Smooth muscle cell (in vitro differentiated cells): ENCODE measurements at regions not wholly inside any gene's neighbourhood (a gene's known extent, or its start where the extent isn't known, plus 50 kb on each side); places are given as distances from the start of the nearest gene placed in this dataset.

Source experiments
- DNase-seq: peaks from one replicate; lab custom pipeline; 2025; ENCODE audit not compliant: unreplicated experiment; lab: John Stamatoyannopoulos, UW
- H2AFZ ChIP-seq: fragments of 200-600 bp; sonication (generic); 2 replicates; pipeline ENCODE4 v1.6.0; 2016; ENCODE audit warnings: antibody characterized with exemption, low read depth, mild to moderate bottlenecking
- H3F3A ChIP-seq: fragments of 200-600 bp; sonication (generic); 2 replicates; pipeline ENCODE4 v1.6.0; 2017; ENCODE audit warnings: antibody characterized with exemption, low read depth
- H3K27ac ChIP-seq: fragments of 200-600 bp; sonication (generic); 2 replicates; pipeline ENCODE4 v1.5.1; 2016; ENCODE audit warnings: low read depth, mild to moderate bottlenecking
- H3K27me3 ChIP-seq: fragments of 200-600 bp; sonication (generic); 2 replicates; pipeline ENCODE4 v1.6.1; 2016; ENCODE audit warnings: low read depth, mild to moderate bottlenecking
- H3K36me3 ChIP-seq: fragments of 200-600 bp; sonication (generic); 2 replicates; pipeline ENCODE4 v1.5.1; 2016; ENCODE audit warnings: low read depth
- H3K4me1 ChIP-seq: fragments of 200-600 bp; sonication (generic); 2 replicates; pipeline ENCODE4 v1.5.1; 2016; ENCODE audit warnings: low read depth
- H3K4me2 ChIP-seq: fragments of 200-600 bp; sonication (generic); 2 replicates; pipeline ENCODE4 v1.6.0; 2016; ENCODE audit warnings: mild to moderate bottlenecking
- H3K4me3 ChIP-seq: fragments of 200-600 bp; sonication (generic); 2 replicates; pipeline ENCODE4 v1.5.1; 2016; ENCODE audit warnings: mild to moderate bottlenecking
- H3K79me2 ChIP-seq: fragments of 200-600 bp; sonication (generic); 2 replicates; pipeline ENCODE4 v1.6.0; 2016; ENCODE audit warnings: low read depth, mild to moderate bottlenecking
- H3K9ac ChIP-seq: fragments of 200-600 bp; sonication (generic); 2 replicates; pipeline ENCODE4 v1.6.0; 2016; ENCODE audit warnings: low read depth
- H3K9me3 ChIP-seq: fragments of 200-600 bp; sonication (generic); replicated peaks from 2 replicates; pipeline ENCODE4 v1.5.1; 2016; ENCODE audit warnings: low read depth
- H4K20me1 ChIP-seq: fragments of 200-600 bp; sonication (generic); 2 replicates; pipeline ENCODE4 v1.6.0; 2016; ENCODE audit warnings: low read depth
- WGBS: methylation state at CpG from one replicate; pipeline ENCODE4 v1.1.7; 2016; ENCODE audit warnings: low lambda C conversion rate; 5-methylcytosine and 5-hydroxymethylcytosine counted together
- TF ChIP-seq, protein P1 (sequence below): fragments of 200-600 bp; sonication (generic); IDR thresholded peaks from 2 replicates; pipeline ENCODE4 v1.5.1; 2017; ENCODE audit warnings: borderline replicate concordance, mild to moderate bottlenecking, antibody characterized with exemption; ENCODE audit not compliant: insufficient read depth, poor library complexity, severe bottlenecking

- no peaks in the 10 kb centered on the region for H3K36me3 ChIP-seq
- H3K27me3 ChIP-seq, result no peaks in the 10 kb centered on the region
- no peaks in the 10 kb centered on the region for H3K4me1 ChIP-seq
- H3F3A ChIP-seq, result peaks cover 3% of the 10 kb centered on the region
- H3K9ac ChIP-seq, result no peak overlapping the region
- WGBS, result 81% methylated on average over 4 of the region's 4 CpGs
- H3K27ac ChIP-seq, result no peak overlapping the region
- H3K9me3 ChIP-seq, result no peaks in the 10 kb centered on the region
- DNase-seq, result no peak
- TF ChIP-seq, protein P1, sequence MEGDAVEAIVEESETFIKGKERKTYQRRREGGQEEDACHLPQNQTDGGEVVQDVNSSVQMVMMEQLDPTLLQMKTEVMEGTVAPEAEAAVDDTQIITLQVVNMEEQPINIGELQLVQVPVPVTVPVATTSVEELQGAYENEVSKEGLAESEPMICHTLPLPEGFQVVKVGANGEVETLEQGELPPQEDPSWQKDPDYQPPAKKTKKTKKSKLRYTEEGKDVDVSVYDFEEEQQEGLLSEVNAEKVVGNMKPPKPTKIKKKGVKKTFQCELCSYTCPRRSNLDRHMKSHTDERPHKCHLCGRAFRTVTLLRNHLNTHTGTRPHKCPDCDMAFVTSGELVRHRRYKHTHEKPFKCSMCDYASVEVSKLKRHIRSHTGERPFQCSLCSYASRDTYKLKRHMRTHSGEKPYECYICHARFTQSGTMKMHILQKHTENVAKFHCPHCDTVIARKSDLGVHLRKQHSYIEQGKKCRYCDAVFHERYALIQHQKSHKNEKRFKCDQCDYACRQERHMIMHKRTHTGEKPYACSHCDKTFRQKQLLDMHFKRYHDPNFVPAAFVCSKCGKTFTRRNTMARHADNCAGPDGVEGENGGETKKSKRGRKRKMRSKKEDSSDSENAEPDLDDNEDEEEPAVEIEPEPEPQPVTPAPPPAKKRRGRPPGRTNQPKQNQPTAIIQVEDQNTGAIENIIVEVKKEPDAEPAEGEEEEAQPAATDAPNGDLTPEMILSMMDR, result no peak
- no peak overlapping the region for H2AFZ ChIP-seq
- H3K79me2 ChIP-seq, result no peaks in the 10 kb centered on the region
- H4K20me1 ChIP-seq, result no peaks in the 10 kb centered on the region
- H3K4me3 ChIP-seq, result no peak overlapping the region
- H3K4me2 ChIP-seq, result no peak overlapping the region
These were observed 228.1 kb upstream of the PHYHIPL start for GRCh38 chr10:58948303-58948702.

DNA sequence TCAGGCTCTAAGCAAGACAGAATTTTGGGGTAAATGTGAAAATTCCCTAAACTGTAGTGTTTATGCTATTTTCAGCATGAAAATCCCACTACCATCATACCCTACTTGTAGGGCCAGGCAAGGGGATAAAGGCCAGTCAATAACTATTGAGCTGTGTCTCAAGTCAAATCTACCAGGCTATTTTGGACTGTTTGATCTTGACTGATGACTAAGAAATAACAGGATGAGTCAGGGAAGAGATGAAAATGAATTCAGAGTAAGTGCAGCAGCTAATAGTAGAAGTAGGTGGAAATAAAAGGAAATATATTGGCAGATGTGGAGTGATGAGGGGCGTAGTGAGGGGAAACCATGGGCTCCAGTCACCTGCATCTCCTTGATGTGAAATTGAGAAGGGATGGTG lies 225.8 kb upstream of the PHYHIPL start:
- H3K4me2 ChIP-seq, result no peak overlapping the region
- no peak overlapping the region for H3K9ac ChIP-seq
- H3K36me3 ChIP-seq, result no peaks in the 10 kb centered on the region
- no peaks in the 10 kb centered on the region for H4K20me1 ChIP-seq
- TF ChIP-seq, protein P1, result no peak
- no peak overlapping the region for H3K27ac ChIP-seq
- no peak overlapping the region for H2AFZ ChIP-seq
- WGBS, result 90% methylated on average over 1 of the region's 1 CpG
- no peak overlapping the region for H3K4me3 ChIP-seq
- no peaks in the 10 kb centered on the region for H3K9me3 ChIP-seq
- H3F3A ChIP-seq, result peaks cover 3% of the 10 kb centered on the region
- DNase-seq, result no peak
- H3K4me1 ChIP-seq, result no peaks in the 10 kb centered on the region
- no peaks in the 10 kb centered on the region for H3K79me2 ChIP-seq
- H3K27me3 ChIP-seq, result no peaks in the 10 kb centered on the region

DNA sequence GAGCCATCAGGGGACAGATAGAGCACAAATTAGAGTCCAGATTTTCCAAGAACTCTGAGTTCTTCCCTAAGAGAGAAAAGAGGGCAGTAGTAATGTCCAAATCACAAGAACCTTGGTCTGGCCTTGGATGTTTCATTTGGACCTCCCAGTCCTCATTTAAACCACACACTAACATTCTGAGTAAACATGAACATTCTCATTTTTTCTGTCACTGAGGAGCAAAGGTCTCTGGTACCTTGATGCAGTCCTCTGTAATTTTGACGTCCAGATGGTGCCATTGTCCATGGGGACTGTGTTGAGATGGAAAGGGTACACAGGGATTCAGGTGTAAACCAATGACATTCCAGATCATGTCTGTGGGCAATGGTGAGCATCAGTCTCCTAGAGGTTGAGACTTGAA lies 225.4 kb upstream of the PHYHIPL start:
- TF ChIP-seq, protein P1, result no peak
- Histone ChIP-seq H3K9ac (no peak overlapping the region), H3K4me1 (no peaks in the 10 kb centered on the region), H3K9me3 (no peaks in the 10 kb centered on the region), H3K36me3 (no peaks in the 10 kb centered on the region), H3F3A (peaks cover 3% of the 10 kb centered on the region), H3K4me3 (no peak overlapping the region), H3K27me3 (no peaks in the 10 kb centered on the region), H4K20me1 (no peaks in the 10 kb centered on the region), H2AFZ (no peak overlapping the region), H3K4me2 (no peak overlapping the region), H3K27ac (no peak overlapping the region), H3K79me2 (no peaks in the 10 kb centered on the region)
- DNase-seq, result no peak
- WGBS, result 85% methylated on average over 1 of the region's 1 CpG

- Histone ChIP-seq H3K4me2 (no peak overlapping the region), H3K27ac (no peak overlapping the region), H3K27me3 (no peaks in the 10 kb centered on the region), H3F3A (peaks cover 3% of the 10 kb centered on the region), H3K36me3 (no peaks in the 10 kb centered on the region), H3K9me3 (no peaks in the 10 kb centered on the region), H3K79me2 (no peaks in the 10 kb centered on the region), H2AFZ (no peak overlapping the region), H3K4me3 (no peak overlapping the region), H3K9ac (no peak overlapping the region), H3K4me1 (no peaks in the 10 kb centered on the region), H4K20me1 (no peaks in the 10 kb centered on the region)
- 78% methylated on average over 5 of the region's 5 CpGs for WGBS
- TF ChIP-seq, protein P1, result no peak
- DNase-seq, result no peak
These were observed 224.7 kb upstream of the PHYHIPL start for GRCh38 chr10:58951746-58952145.
